GM12878 (cell line): ENCODE measurements at regions not wholly inside any gene's neighbourhood (a gene's known extent, or its start where the extent isn't known, plus 50 kb on each side); places are given as distances from the start of the nearest gene placed in this dataset.

Experiments used
- CHD2 ChIP-seq: IDR thresholded peaks from 2 replicates; pipeline ENCODE4 v1.6.1; 2011; ENCODE audit warnings: low read depth, low read length, improper control_type of control experiment, borderline replicate concordance
- CHD4 ChIP-seq: fragments of 200-600 bp; sonication (generic); IDR thresholded peaks from 2 replicates; pipeline ENCODE4 v1.6.1; 2016; ENCODE audit warnings: mild to moderate bottlenecking
- CREB1 ChIP-seq: IDR thresholded peaks from 2 replicates; pipeline ENCODE4 v1.6.1; 2012; ENCODE audit warnings: low read depth, mild to moderate bottlenecking, inconsistent platforms
- EP300 ChIP-seq, 2 experiments: fragments of 150-350 bp in 1 of 2; IDR thresholded peaks; 2 replicates each; pipeline ENCODE4 v1.6.1; 2011 to 2012; ENCODE audit warnings: low read depth in 2 of 2, low read length in 2 of 2, borderline replicate concordance in 1 of 2, improper control_type of control experiment in 1 of 2, inconsistent platforms in 1 of 2; ENCODE audit not compliant: control insufficient read depth in 1 of 2
- EZH2 ChIP-seq: IDR thresholded peaks from 2 replicates; pipeline ENCODE4 v1.6.1; 2012; ENCODE audit warnings: low read depth, mild to moderate bottlenecking, control low read depth, inconsistent platforms, low read length, borderline replicate concordance; ENCODE audit not compliant: control insufficient read depth
- JUND ChIP-seq: IDR thresholded peaks from 2 replicates; pipeline ENCODE4 v1.6.1; 2012; ENCODE audit warnings: low read depth, mild to moderate bottlenecking, low read length, improper control_type of control experiment, moderate library complexity
- POLR2A ChIP-seq: IDR thresholded peaks from 2 replicates; pipeline ENCODE4 v1.6.1; 2011; ENCODE audit warnings: low read depth, mild to moderate bottlenecking, low read length
- RCOR1 ChIP-seq: conservative IDR thresholded peaks from 2 replicates; pipeline ENCODE4 v1.6.1; 2012; ENCODE audit warnings: low read depth, low read length, improper control_type of control experiment
- RFX5 ChIP-seq: IDR thresholded peaks from 2 replicates; pipeline ENCODE4 v1.6.1; 2011; ENCODE audit warnings: low read depth, low read length, improper control_type of control experiment
- TARDBP ChIP-seq: IDR thresholded peaks from 2 replicates; pipeline ENCODE4 v1.6.1; 2016; ENCODE audit warnings: borderline replicate concordance
- TCF3 ChIP-seq: IDR thresholded peaks from 2 replicates; pipeline ENCODE4 v1.6.1; 2012; ENCODE audit warnings: low read depth, mild to moderate bottlenecking, low read length, borderline replicate concordance; ENCODE audit not compliant: insufficient read depth
- ZNF384 ChIP-seq: IDR thresholded peaks from 2 replicates; pipeline ENCODE4 v1.6.1; 2012; ENCODE audit warnings: low read depth, mild to moderate bottlenecking, low read length, improper control_type of control experiment, borderline replicate concordance
- TF ChIP-seq, protein P1 (sequence below), 3 experiments: IDR thresholded peaks in 2 of 3; conservative IDR thresholded peaks in 1 of 3; 2 replicates each; pipeline ENCODE4 v1.5.1; 2011; ENCODE audit warnings: low read depth in 3 of 3, low read length in 3 of 3, mild to moderate bottlenecking in 3 of 3, control low read depth in 2 of 3, moderate library complexity in 2 of 3, inconsistent platforms in 1 of 3, mixed read lengths in 1 of 3; ENCODE audit not compliant: control insufficient read depth in 2 of 3, insufficient read depth in 1 of 3; ENCODE audit errors: extremely low read depth in 1 of 3
- TF ChIP-seq, protein P2 (sequence below): IDR thresholded peaks from 2 replicates; pipeline ENCODE4 v1.6.1; 2011; ENCODE audit warnings: low read depth, mild to moderate bottlenecking, low read length, moderate library complexity, borderline replicate concordance; ENCODE audit errors: extremely low read depth

DNA sequence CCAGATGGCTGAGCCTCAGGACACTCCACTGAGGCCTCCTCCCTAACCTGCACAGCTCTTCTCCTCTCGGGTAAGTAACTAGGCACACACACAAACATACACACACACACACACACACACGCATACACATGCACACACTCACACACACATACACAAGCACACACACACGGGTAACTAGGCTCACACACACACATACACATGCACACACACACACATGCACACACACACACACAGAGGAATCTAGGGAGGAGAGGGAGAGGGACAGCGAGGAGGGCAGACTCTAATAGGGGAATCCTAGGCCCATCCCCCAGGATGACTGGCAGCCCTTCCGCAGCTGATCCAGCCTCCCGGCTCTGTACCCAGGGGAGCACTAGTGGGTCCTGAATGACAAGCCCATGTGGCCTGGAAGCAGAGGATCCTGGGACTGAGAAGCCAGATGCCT is 177.4 kb upstream of the LINGO1 start:
- no peak for TF ChIP-seq CHD4
- TF ChIP-seq RCOR1 = no peak
- TF ChIP-seq, protein P1, sequence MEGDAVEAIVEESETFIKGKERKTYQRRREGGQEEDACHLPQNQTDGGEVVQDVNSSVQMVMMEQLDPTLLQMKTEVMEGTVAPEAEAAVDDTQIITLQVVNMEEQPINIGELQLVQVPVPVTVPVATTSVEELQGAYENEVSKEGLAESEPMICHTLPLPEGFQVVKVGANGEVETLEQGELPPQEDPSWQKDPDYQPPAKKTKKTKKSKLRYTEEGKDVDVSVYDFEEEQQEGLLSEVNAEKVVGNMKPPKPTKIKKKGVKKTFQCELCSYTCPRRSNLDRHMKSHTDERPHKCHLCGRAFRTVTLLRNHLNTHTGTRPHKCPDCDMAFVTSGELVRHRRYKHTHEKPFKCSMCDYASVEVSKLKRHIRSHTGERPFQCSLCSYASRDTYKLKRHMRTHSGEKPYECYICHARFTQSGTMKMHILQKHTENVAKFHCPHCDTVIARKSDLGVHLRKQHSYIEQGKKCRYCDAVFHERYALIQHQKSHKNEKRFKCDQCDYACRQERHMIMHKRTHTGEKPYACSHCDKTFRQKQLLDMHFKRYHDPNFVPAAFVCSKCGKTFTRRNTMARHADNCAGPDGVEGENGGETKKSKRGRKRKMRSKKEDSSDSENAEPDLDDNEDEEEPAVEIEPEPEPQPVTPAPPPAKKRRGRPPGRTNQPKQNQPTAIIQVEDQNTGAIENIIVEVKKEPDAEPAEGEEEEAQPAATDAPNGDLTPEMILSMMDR (IDR thresholded peaks at IDR 0.05 in 2 of 3, conservative IDR thresholded peaks at IDR 0.05 in 1 of 3; ENCODE audit: control insufficient read depth in 2 of 3, extremely low read depth in 1 of 3, insufficient read depth in 1 of 3, low read depth in 3 of 3, low read length in 3 of 3) = no peak
- no peak for TF ChIP-seq TARDBP
- TF ChIP-seq, protein P2, sequence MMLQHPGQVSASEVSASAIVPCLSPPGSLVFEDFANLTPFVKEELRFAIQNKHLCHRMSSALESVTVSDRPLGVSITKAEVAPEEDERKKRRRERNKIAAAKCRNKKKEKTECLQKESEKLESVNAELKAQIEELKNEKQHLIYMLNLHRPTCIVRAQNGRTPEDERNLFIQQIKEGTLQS = no peak
- no peak for TF ChIP-seq RFX5
- TF ChIP-seq CHD2 = no peak
- TF ChIP-seq EZH2 = no peak
- TF ChIP-seq ZNF384 = no peak
- no peak for TF ChIP-seq CREB1
- TF ChIP-seq TCF3 = no peak
- no peak for TF ChIP-seq EP300 (IDR thresholded peaks at IDR 0.05; ENCODE audit: borderline replicate concordance in 1 of 2, control insufficient read depth in 1 of 2, low read depth in 2 of 2, low read length in 2 of 2)
- no peak for TF ChIP-seq JUND
- no peak for TF ChIP-seq POLR2A
